ENCODE measurements at regions not wholly inside any gene's neighbourhood (a gene's known extent, or its start where the extent isn't known, plus 50 kb on each side); places are given as distances from the start of the nearest gene placed in this dataset.

DNA sequence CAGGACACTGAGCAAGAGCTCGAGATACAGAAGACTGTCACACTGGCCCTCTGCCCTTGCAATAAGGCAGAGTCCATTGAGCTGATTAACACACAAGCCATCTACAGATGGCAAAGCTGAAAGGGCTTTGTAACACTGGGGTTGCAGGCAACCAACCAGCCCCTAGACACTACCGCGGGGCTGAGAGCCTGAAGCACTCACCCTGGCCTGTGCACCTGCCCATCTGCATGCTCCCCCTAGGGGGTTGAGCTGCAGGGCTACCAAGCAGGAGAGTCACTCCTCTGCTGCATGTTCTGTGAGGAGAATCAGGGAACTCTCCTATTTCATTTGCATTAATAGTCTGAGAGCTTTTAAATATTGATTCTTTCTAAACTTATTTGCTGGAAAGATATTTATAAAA lies 128.1 kb upstream of the VIPR2 start:
- intact Hi-C loops (cut with DNase I, micrococcal nuclease), result no loop called here
- Histone ChIP-seq H3K4me3 (no peak overlapping the region), H3K36me3 (ENCODE audit: low read depth) (no peaks in the 10 kb centered on the region), H3K9me3 (peaks cover 20% of the 10 kb centered on the region), H3K4me1 (ENCODE audit: low read depth) (no peaks in the 10 kb centered on the region)
- DNase-seq (no peak), ATAC-seq (no peak)
- TF ChIP-seq, protein P1, sequence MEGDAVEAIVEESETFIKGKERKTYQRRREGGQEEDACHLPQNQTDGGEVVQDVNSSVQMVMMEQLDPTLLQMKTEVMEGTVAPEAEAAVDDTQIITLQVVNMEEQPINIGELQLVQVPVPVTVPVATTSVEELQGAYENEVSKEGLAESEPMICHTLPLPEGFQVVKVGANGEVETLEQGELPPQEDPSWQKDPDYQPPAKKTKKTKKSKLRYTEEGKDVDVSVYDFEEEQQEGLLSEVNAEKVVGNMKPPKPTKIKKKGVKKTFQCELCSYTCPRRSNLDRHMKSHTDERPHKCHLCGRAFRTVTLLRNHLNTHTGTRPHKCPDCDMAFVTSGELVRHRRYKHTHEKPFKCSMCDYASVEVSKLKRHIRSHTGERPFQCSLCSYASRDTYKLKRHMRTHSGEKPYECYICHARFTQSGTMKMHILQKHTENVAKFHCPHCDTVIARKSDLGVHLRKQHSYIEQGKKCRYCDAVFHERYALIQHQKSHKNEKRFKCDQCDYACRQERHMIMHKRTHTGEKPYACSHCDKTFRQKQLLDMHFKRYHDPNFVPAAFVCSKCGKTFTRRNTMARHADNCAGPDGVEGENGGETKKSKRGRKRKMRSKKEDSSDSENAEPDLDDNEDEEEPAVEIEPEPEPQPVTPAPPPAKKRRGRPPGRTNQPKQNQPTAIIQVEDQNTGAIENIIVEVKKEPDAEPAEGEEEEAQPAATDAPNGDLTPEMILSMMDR (IDR thresholded peaks at IDR 0.05), result no peak

DNA sequence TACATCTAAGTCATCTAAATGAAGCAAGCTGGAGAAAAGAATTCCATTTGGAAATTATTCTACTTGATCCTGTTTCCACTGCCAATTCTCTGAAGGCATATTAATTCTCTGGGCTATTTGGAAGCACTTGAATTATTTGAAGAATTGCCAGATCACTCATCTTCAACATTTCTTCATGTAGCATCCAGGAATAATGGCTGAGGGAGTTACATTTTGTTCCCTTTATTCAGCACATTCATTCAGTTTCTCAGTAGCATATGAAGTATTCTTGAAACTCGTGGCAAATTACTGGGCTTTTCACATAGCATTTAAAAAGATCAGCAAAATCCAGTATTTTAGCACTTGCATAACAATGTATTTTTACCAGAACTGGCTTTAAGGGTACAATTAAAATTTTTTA lies 127.1 kb upstream of the VIPR2 start:
- no peaks in the 10 kb centered on the region for H3K4me1 ChIP-seq (ENCODE audit: low read depth)
- intact Hi-C loops (cut with DNase I, micrococcal nuclease), result no loop called here
- no peaks in the 10 kb centered on the region for H3K36me3 ChIP-seq (ENCODE audit: low read depth)
- DNase-seq, result no peak
- TF ChIP-seq, protein P1 (IDR thresholded peaks at IDR 0.05), result no peak
- no peak for ATAC-seq
- H3K4me3 ChIP-seq, result no peak overlapping the region
- H3K9me3 ChIP-seq, result peaks cover 20% of the 10 kb centered on the region

DNA sequence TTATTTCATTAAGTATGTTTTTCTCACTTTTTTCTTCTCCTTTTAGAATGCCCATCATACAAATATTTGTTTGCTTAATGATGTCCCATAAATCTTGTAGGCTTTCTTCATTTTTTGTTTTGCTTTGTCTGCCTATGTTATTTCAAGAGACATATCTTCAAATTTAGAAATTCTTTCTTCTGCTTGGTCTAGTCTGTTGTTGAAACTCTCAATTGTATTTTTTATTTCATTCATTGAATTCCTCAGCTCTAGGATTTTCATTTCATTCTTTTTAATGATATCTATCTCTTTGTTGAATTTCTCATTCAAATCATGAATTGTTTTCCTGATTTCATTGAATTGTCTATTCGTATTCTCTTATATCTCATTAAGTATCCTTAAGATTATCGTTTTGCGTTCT lies 125.1 kb upstream of the VIPR2 start:
- intact Hi-C loops (cut with DNase I, micrococcal nuclease), result no loop called here
- ATAC-seq, result no peak
- TF ChIP-seq, protein P1 (IDR thresholded peaks at IDR 0.05), result no peak
- DNase-seq, result no peak
- Histone ChIP-seq H3K9me3 (peaks cover 20% of the 10 kb centered on the region), H3K4me3 (no peak overlapping the region), H3K4me1 (ENCODE audit: low read depth) (no peaks in the 10 kb centered on the region), H3K36me3 (ENCODE audit: low read depth) (no peaks in the 10 kb centered on the region)

DNA sequence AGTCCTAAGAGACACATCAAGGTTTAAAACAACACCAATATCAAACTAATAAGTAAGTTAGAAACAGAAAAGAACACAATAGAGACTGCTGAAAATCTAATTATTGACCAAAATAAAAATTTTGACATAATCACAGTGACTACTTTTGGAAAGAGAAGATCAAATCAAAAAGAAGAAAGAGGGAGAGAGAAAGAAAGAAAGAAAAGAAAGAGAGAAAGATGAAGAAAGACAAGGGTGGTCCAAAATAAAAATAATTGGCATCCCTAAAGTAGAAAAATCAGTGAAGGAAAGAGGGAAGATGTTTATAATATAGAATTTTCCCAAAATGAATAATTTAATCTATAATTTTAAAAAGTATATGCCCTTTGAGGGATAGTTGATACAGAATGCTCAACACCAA lies 118.8 kb upstream of the VIPR2 start:
- H3K4me3 ChIP-seq, result no peak overlapping the region
- intact Hi-C loops (cut with DNase I, micrococcal nuclease), result no loop called here
- H3K9me3 ChIP-seq, result no peaks in the 10 kb centered on the region
- DNase-seq (no peak), ATAC-seq (no peak)
- H3K36me3 ChIP-seq (ENCODE audit: low read depth), result no peaks in the 10 kb centered on the region
- TF ChIP-seq, protein P1 (IDR thresholded peaks at IDR 0.05), result no peak
- no peaks in the 10 kb centered on the region for H3K4me1 ChIP-seq (ENCODE audit: low read depth)

DNA sequence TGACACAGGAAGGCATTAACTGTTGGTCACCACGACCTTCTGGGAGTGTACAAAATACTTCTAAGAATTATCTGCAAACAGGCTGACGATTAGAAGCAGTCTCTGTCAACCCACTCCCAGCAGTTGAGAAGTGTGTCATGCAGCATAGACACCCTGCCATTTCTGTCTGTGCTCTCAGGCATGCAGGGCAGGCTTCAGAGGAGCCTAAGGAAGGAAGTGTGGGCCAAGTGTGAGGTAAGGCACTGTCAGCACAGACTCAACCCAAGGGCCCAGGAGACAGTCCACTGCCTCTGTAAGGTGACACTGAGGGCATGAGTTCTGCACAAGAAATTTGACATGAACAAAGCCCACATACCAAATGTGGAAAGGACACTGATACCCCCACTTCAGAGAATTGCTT lies 109.0 kb upstream of the VIPR2 start:
- intact Hi-C loops (cut with DNase I, micrococcal nuclease), result no loop called here
- TF ChIP-seq, protein P1 (IDR thresholded peaks at IDR 0.05), result no peak
- H3K9me3 ChIP-seq, result no peaks in the 10 kb centered on the region
- no peaks in the 10 kb centered on the region for H3K36me3 ChIP-seq (ENCODE audit: low read depth)
- no peaks in the 10 kb centered on the region for H3K4me1 ChIP-seq (ENCODE audit: low read depth)
- H3K4me3 ChIP-seq, result no peak overlapping the region
- DNase-seq, result no peak
- ATAC-seq, result no peak

DNA sequence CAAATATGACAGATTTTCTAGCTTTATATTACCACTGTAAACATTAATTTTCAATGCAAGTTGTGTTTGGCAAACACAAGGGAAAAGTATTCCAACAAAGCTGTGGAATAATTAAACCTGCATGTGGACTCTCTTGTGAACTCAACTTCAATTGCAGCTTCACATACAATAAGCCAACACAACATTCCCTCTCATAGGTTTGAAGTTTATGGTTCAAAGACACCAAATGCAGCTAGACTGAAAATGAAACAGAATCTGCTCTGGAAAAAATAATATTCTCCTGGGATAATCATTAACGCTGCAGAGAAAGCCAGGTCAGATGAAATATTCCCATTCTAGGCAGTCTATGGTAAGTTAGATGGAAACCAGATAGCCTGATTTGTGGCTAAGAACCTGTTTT lies 105.8 kb upstream of the VIPR2 start:
- intact Hi-C loops (cut with DNase I, micrococcal nuclease), result no loop called here
- no peaks in the 10 kb centered on the region for H3K4me1 ChIP-seq (ENCODE audit: low read depth)
- TF ChIP-seq, protein P1 (IDR thresholded peaks at IDR 0.05), result no peak
- H3K4me3 ChIP-seq, result no peak overlapping the region
- no peak for ATAC-seq
- H3K36me3 ChIP-seq (ENCODE audit: low read depth), result no peaks in the 10 kb centered on the region
- no peaks in the 10 kb centered on the region for H3K9me3 ChIP-seq
- DNase-seq, result no peak

All from mucosa of descending colon (tissue), 3 donors.